A549 (cell line): ENCODE measurements at regions not wholly inside any gene's neighbourhood (a gene's known extent, or its start where the extent isn't known, plus 50 kb on each side); places are given as distances from the start of the nearest gene placed in this dataset.

ENCODE experiments used
- ATAC-seq, 2 experiments: fragments of 200-7000 bp in 1 of 2; fragments of >200 bp in 1 of 2; cut with Nextera tagmentation in 1 of 2; cut with Tn5 transposase in 1 of 2; 3 replicates each; pipeline versions ENCODE4 v1.8.0 to v1.9.1; 2018 to 2020; ENCODE audit warnings: mild to moderate bottlenecking in 1 of 2, moderate library complexity in 1 of 2
- CTCF ChIA-PET: fragments of 300-600 bp; sonication (Branson Sonifier 250); formaldehyde crosslinking; extraction: SDS; loops from one replicate; lab custom pipeline; 2021; ENCODE audit warnings: antibody characterized with exemption, inconsistent platforms; lab: Yijun Ruan, JAX
- POLR2A ChIA-PET: fragments of 350-600 bp; formaldehyde crosslinking; extraction: SDS; loops from one replicate; lab custom pipeline; 2021; ENCODE audit warnings: antibody characterized with exemption, inconsistent platforms; lab: Yijun Ruan, JAX
- DNase-seq, 2 experiments: peaks; one replicate each; pipeline versions ENCODE4 v3.0.0 to v3.0.0-alpha.2; 2011 to 2016; ENCODE audit warnings: low read depth in 1 of 2, low spot score in 1 of 2
- FAIRE-seq: peaks from 2 replicates; lab custom pipeline; 2011; peaks lifted over from hg19 to GRCh38; lab: Jason Lieb, UNC
- H3K27ac ChIP-seq, 2 experiments: fragments of >200 bp; sonication (Bioruptor Twin); formaldehyde crosslinking; 3 replicates each; pipeline ENCODE4 v1.5.1; 2016 to 2017
- H3K4me1 ChIP-seq: fragments of >200 bp; sonication (Bioruptor Twin); formaldehyde crosslinking; 3 replicates; pipeline ENCODE4 v1.6.1; 2016
- H3K4me2 ChIP-seq: fragments of >200 bp; sonication (Bioruptor Twin); formaldehyde crosslinking; 3 replicates; pipeline ENCODE4 v1.6.1; 2016
- H3K4me3 ChIP-seq: fragments of >200 bp; sonication (Bioruptor Twin); formaldehyde crosslinking; 3 replicates; pipeline ENCODE4 v1.5.1; 2016
- H3K9me3 ChIP-seq: fragments of >200 bp; sonication (Bioruptor Twin); formaldehyde crosslinking; 3 replicates; pipeline ENCODE4 v1.6.1; 2016
- CBX8 ChIP-seq: fragments of 200-600 bp; sonication (generic); IDR thresholded peaks from 2 replicates; pipeline ENCODE4 v1.6.1; 2016
- CHD4 ChIP-seq: fragments of 200-600 bp; sonication (generic); IDR thresholded peaks from 2 replicates; pipeline ENCODE4 v1.6.1; 2016; ENCODE audit warnings: antibody characterized with exemption, mild to moderate bottlenecking, borderline replicate concordance
- EP300 ChIP-seq, 2 experiments: fragments of >200 bp; sonication (Bioruptor Twin); formaldehyde crosslinking; IDR thresholded peaks; 2 replicates in 1 of 2; 3 replicates in 1 of 2; pipeline ENCODE4 v1.6.1; 2016 to 2017
- FOSB ChIP-seq: fragments of 250-450 bp; sonication (Bioruptor Pico); IDR thresholded peaks from 2 replicates; pipeline ENCODE4 v1.5.0; 2020; ENCODE audit warnings: mild to moderate bottlenecking, moderate library complexity
- FOXS1 ChIP-seq: fragments of 250-450 bp; sonication (Bioruptor Pico); IDR thresholded peaks from 2 replicates; pipeline ENCODE4 v1.5.0; 2020; ENCODE audit warnings: mild to moderate bottlenecking, moderate library complexity
- GATA3 ChIP-seq: IDR thresholded peaks from 2 replicates; pipeline ENCODE4 v1.6.1; 2012; ENCODE audit warnings: borderline replicate concordance
- HDAC2 ChIP-seq: fragments of 200-600 bp; sonication (generic); IDR thresholded peaks from 2 replicates; pipeline ENCODE4 v1.6.1; 2016
- HOXB13 ChIP-seq: fragments of 250-450 bp; sonication (Bioruptor Pico); IDR thresholded peaks from 2 replicates; pipeline ENCODE4 v1.5.0; 2020; ENCODE audit warnings: low read depth, mild to moderate bottlenecking, moderate library complexity
- MAFK ChIP-seq: fragments of 450-650 bp; IDR thresholded peaks from 2 replicates; pipeline ENCODE4 v1.6.1; 2014; ENCODE audit not compliant: partially characterized antibody
- MAZ ChIP-seq: fragments of 150-350 bp; IDR thresholded peaks from 2 replicates; pipeline ENCODE4 v1.6.1; 2014; ENCODE audit warnings: antibody characterized with exemption, low read depth, low read length, borderline replicate concordance
- NR3C1 ChIP-seq: fragments of >200 bp; sonication (Bioruptor Twin); formaldehyde crosslinking; IDR thresholded peaks from 3 replicates; pipeline ENCODE4 v1.6.1; 2017
- POLR2A ChIP-seq: IDR thresholded peaks from 2 replicates; pipeline ENCODE4 v1.6.1; 2012; ENCODE audit warnings: mild to moderate bottlenecking, low read length
- POLR2AphosphoS2 ChIP-seq: conservative IDR thresholded peaks from 2 replicates; pipeline ENCODE4 v1.6.1; 2012; ENCODE audit warnings: low read length, improper control_type of control experiment, inconsistent platforms
- RAD21 ChIP-seq, 2 experiments: fragments of >200 bp in 1 of 2; sonication (Bioruptor Twin) in 1 of 2; formaldehyde crosslinking in 1 of 2; IDR thresholded peaks in 1 of 2; conservative IDR thresholded peaks in 1 of 2; 2 replicates in 1 of 2; 3 replicates in 1 of 2; pipeline ENCODE4 v1.6.1; 2012 to 2018; ENCODE audit warnings: inconsistent platforms in 1 of 2
- RFX5 ChIP-seq: fragments of 450-650 bp; IDR thresholded peaks from 2 replicates; pipeline ENCODE4 v1.7.1; 2014; ENCODE audit warnings: antibody characterized with exemption, mild to moderate bottlenecking, moderate library complexity
- RNF2 ChIP-seq: fragments of 200-600 bp; sonication (generic); IDR thresholded peaks from 2 replicates; pipeline ENCODE4 v1.6.1; 2016; ENCODE audit warnings: low read depth, mild to moderate bottlenecking, antibody characterized with exemption, moderate library complexity, borderline replicate concordance
- SMC3 ChIP-seq: fragments of >200 bp; sonication (Bioruptor Twin); formaldehyde crosslinking; IDR thresholded peaks from 3 replicates; pipeline ENCODE4 v1.6.1; 2018; ENCODE audit warnings: inconsistent platforms
- SREBF2 ChIP-seq: fragments of 450-650 bp; IDR thresholded peaks from 2 replicates; pipeline ENCODE4 v1.6.1; 2014; ENCODE audit warnings: mild to moderate bottlenecking, moderate library complexity
- ZC3H11A ChIP-seq: fragments of 450-650 bp; IDR thresholded peaks from 2 replicates; pipeline ENCODE4 v1.6.1; 2014; ENCODE audit warnings: antibody characterized with exemption, mild to moderate bottlenecking
- WGBS: methylation state at CpG from one replicate; pipeline ENCODE4 v1.1.6; 2017; ENCODE audit errors: missing lambda C conversion rate; 5-methylcytosine and 5-hydroxymethylcytosine counted together
- TF ChIP-seq, protein P1 (sequence below): fragments of >200 bp; sonication (Bioruptor Twin); formaldehyde crosslinking; IDR thresholded peaks from 3 replicates; pipeline ENCODE4 v1.6.1; 2016
- TF ChIP-seq, protein P2 (sequence below): fragments of 150-350 bp; IDR thresholded peaks from 2 replicates; pipeline ENCODE4 v1.6.1; 2014; ENCODE audit warnings: low read depth, mild to moderate bottlenecking, low read length
- TF ChIP-seq, protein P3 (sequence below): IDR thresholded peaks from 2 replicates; pipeline ENCODE4 v1.6.1; 2012
- TF ChIP-seq, protein P4 (sequence below): fragments of 250-450 bp; sonication (Bioruptor Pico); IDR thresholded peaks from 2 replicates; pipeline ENCODE4 v1.5.0; 2021; ENCODE audit warnings: mild to moderate bottlenecking, moderate library complexity, borderline replicate concordance
- TF ChIP-seq, protein P5 (sequence below): IDR thresholded peaks from 2 replicates; pipeline ENCODE4 v1.6.1; 2012; ENCODE audit warnings: low read depth, borderline replicate concordance
- TF ChIP-seq, protein P6 (sequence below): fragments of >200 bp; sonication (Bioruptor Twin); formaldehyde crosslinking; IDR thresholded peaks from 3 replicates; pipeline ENCODE4 v1.5.1; 2016

DNA sequence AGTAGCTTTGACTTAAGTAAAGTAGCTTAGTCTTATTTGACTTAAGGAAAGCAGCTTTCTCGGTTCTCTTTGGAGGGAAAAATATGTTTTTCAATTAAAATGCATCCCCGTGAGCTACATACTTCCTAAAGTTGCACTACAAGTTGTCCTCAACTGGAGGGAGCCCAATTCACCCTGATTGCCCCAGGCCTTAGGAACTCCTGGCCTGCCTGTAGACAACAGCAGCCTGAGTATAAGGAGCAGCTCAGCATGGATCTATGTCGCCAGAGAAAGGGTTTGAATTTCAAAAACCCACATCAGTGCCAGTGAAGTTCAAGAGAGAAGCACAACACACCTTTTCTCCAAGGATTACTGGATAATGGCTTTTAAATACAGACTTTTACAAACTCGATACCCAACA is 772.0 kb downstream of the TNS3 start:
- no peaks in the 10 kb centered on the region for H3K9me3 ChIP-seq
- WGBS = 64% methylated on average over 4 of the region's 4 CpGs
- ATAC-seq = no peak
- H3K4me2 ChIP-seq = no peak overlapping the region
- no peak overlapping the region for H3K4me3 ChIP-seq
- TF ChIP-seq HDAC2 = no peak
- TF ChIP-seq, protein P1, sequence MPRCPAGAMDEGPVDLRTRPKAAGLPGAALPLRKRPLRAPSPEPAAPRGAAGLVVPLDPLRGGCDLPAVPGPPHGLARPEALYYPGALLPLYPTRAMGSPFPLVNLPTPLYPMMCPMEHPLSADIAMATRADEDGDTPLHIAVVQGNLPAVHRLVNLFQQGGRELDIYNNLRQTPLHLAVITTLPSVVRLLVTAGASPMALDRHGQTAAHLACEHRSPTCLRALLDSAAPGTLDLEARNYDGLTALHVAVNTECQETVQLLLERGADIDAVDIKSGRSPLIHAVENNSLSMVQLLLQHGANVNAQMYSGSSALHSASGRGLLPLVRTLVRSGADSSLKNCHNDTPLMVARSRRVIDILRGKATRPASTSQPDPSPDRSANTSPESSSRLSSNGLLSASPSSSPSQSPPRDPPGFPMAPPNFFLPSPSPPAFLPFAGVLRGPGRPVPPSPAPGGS = no peak
- TF ChIP-seq SREBF2 = no peak
- TF ChIP-seq CBX8 = no peak
- no peak for TF ChIP-seq FOSB (CRISPR knock-in tag)
- TF ChIP-seq, protein P2, sequence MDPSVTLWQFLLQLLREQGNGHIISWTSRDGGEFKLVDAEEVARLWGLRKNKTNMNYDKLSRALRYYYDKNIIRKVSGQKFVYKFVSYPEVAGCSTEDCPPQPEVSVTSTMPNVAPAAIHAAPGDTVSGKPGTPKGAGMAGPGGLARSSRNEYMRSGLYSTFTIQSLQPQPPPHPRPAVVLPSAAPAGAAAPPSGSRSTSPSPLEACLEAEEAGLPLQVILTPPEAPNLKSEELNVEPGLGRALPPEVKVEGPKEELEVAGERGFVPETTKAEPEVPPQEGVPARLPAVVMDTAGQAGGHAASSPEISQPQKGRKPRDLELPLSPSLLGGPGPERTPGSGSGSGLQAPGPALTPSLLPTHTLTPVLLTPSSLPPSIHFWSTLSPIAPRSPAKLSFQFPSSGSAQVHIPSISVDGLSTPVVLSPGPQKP = no peak
- TF ChIP-seq POLR2A = no peak
- 0 out of 3 replicates have a peak, but pooled peaks cover 4% of the 10 kb centered on the region for H3K4me1 ChIP-seq
- no peak for FAIRE-seq
- H3K27ac ChIP-seq = no peak overlapping the region
- ChIA-PET POLR2A (no interaction called here), CTCF (interaction anchor here (1.4 kb wide), 1 partner anchor 45 kb away, joined by 3 read pairs; no protein-coding TSS in a partner anchor)
- no peak for DNase-seq

DNA sequence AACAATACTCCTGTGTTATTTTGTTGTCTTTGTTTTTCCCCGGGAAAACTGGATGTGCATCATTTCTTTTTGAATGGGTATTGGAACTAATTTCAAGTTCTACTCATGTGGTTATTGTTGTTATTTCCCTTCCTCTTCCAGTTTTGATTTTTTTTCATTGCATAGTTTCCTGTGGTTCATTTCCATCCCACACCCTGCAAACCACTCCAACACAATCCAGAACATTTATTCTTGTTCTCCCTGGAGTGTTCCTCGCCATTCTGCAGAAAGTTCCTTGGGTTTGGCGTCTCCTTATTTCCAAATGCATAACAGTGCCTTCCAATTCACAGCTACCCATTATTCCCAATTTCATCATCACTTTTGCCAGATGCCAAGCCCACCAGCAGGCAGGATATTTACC is 775.1 kb downstream of the TNS3 start:
- ChIA-PET CTCF (no interaction called here), POLR2A (no interaction called here)
- DNase-seq (no peak), ATAC-seq (no peak), FAIRE-seq (no peak)
- Histone ChIP-seq H3K4me3 (no peak overlapping the region), H3K9me3 (no peaks in the 10 kb centered on the region)
- 31% methylated on average over 3 of the region's 3 CpGs for WGBS
- TF ChIP-seq RFX5 = no peak
- TF ChIP-seq MAZ = no peak
- no peak for TF ChIP-seq RNF2
- TF ChIP-seq, protein P3, sequence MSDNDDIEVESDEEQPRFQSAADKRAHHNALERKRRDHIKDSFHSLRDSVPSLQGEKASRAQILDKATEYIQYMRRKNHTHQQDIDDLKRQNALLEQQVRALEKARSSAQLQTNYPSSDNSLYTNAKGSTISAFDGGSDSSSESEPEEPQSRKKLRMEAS = no peak
- TF ChIP-seq, protein P4, sequence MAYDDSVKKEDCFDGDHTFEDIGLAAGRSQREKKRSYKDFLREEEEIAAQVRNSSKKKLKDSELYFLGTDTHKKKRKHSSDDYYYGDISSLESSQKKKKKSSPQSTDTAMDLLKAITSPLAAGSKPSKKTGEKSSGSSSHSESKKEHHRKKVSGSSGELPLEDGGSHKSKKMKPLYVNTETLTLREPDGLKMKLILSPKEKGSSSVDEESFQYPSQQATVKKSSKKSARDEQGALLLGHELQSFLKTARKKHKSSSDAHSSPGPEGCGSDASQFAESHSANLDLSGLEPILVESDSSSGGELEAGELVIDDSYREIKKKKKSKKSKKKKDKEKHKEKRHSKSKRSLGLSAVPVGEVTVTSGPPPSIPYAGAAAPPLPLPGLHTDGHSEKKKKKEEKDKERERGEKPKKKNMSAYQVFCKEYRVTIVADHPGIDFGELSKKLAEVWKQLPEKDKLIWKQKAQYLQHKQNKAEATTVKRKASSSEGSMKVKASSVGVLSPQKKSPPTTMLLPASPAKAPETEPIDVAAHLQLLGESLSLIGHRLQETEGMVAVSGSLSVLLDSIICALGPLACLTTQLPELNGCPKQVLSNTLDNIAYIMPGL = no peak
- TF ChIP-seq MAFK = no peak
- TF ChIP-seq RAD21 (conservative IDR thresholded peaks at IDR 0.05 in 1 of 2, IDR thresholded peaks at IDR 0.05 in 1 of 2) = no peak
- TF ChIP-seq NR3C1 = no peak
- no peak for TF ChIP-seq POLR2AphosphoS2
- TF ChIP-seq, protein P5, sequence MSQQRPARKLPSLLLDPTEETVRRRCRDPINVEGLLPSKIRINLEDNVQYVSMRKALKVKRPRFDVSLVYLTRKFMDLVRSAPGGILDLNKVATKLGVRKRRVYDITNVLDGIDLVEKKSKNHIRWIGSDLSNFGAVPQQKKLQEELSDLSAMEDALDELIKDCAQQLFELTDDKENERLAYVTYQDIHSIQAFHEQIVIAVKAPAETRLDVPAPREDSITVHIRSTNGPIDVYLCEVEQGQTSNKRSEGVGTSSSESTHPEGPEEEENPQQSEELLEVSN = no peak
- TF ChIP-seq CBX8 = no peak
- no peak for TF ChIP-seq FOXS1 (CRISPR knock-in tag)
- TF ChIP-seq, protein P1 = no peak
- TF ChIP-seq, all 56 proteins: peak for 0
- Histone ChIP-seq H3K27ac (no peak overlapping the region), H3K4me2 (no peak overlapping the region), H3K4me1 (0 out of 3 replicates have a peak, but pooled peaks cover 4% of the 10 kb centered on the region)

DNA sequence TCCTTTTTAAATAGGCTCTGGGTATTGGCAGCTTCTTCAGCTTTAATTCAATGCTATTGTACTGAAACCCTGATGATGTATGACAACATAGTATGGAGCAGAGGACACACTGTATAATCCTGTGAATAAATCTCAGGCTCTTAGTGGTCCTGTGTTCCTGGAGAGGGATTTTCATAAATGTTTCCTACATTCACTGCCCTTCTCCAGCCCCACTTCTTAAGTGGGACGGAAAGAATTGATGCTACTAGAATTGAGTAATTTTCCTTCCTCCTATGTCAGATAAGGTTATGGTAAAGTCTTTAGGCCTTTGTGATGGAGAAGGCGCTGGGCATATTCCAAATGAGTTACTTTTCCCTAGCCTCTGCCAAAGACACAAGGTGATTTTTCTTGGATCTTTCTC is 779.4 kb downstream of the TNS3 start:
- ChIA-PET CTCF (no interaction called here), POLR2A (no interaction called here)
- ATAC-seq (no peak), FAIRE-seq (no peak), DNase-seq (no peak)
- H3K4me1 ChIP-seq = no peaks in the 10 kb centered on the region
- peaks cover 3% of the 10 kb centered on the region; the same call in 1 of the 3 replicates for H3K9me3 ChIP-seq
- H3K27ac ChIP-seq = no peak overlapping the region
- WGBS = 85% methylated on average over 2 of the region's 2 CpGs
- no peak overlapping the region for H3K4me2 ChIP-seq
- no peak overlapping the region for H3K4me3 ChIP-seq
- no peak for TF ChIP-seq ZC3H11A
- TF ChIP-seq GATA3 = no peak
- TF ChIP-seq CHD4 = no peak
- no peak for TF ChIP-seq HOXB13 (CRISPR knock-in tag)
- TF ChIP-seq SMC3 = no peak
- no peak for TF ChIP-seq POLR2AphosphoS2
- TF ChIP-seq, protein P4 = no peak
- no peak for TF ChIP-seq EP300 (IDR thresholded peaks at IDR 0.05)
- TF ChIP-seq, protein P6, sequence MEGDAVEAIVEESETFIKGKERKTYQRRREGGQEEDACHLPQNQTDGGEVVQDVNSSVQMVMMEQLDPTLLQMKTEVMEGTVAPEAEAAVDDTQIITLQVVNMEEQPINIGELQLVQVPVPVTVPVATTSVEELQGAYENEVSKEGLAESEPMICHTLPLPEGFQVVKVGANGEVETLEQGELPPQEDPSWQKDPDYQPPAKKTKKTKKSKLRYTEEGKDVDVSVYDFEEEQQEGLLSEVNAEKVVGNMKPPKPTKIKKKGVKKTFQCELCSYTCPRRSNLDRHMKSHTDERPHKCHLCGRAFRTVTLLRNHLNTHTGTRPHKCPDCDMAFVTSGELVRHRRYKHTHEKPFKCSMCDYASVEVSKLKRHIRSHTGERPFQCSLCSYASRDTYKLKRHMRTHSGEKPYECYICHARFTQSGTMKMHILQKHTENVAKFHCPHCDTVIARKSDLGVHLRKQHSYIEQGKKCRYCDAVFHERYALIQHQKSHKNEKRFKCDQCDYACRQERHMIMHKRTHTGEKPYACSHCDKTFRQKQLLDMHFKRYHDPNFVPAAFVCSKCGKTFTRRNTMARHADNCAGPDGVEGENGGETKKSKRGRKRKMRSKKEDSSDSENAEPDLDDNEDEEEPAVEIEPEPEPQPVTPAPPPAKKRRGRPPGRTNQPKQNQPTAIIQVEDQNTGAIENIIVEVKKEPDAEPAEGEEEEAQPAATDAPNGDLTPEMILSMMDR = no peak
